Testis (tissue), 2 donors: ENCODE measurements at regions not wholly inside any gene's neighbourhood (a gene's known extent, or its start where the extent isn't known, plus 50 kb on each side); places are given as distances from the start of the nearest gene placed in this dataset.

Experiments used
- POLR2A ChIP-seq: fragments of 450-650 bp; IDR thresholded peaks from one replicate; pipeline ENCODE4 v1.6.1; 2017; ENCODE audit warnings: antibody characterized with exemption, mild to moderate bottlenecking, moderate library complexity
- TF ChIP-seq, protein P1 (sequence below), 3 experiments: fragments of 450-650 bp in 2 of 3; fragments of 200-600 bp in 1 of 3; sonication (generic) in 1 of 3; IDR thresholded peaks; one replicate each; pipeline ENCODE4 v1.5.1; 2016 to 2019; ENCODE audit warnings: antibody characterized with exemption in 3 of 3, mild to moderate bottlenecking in 2 of 3, moderate library complexity in 1 of 3

DNA sequence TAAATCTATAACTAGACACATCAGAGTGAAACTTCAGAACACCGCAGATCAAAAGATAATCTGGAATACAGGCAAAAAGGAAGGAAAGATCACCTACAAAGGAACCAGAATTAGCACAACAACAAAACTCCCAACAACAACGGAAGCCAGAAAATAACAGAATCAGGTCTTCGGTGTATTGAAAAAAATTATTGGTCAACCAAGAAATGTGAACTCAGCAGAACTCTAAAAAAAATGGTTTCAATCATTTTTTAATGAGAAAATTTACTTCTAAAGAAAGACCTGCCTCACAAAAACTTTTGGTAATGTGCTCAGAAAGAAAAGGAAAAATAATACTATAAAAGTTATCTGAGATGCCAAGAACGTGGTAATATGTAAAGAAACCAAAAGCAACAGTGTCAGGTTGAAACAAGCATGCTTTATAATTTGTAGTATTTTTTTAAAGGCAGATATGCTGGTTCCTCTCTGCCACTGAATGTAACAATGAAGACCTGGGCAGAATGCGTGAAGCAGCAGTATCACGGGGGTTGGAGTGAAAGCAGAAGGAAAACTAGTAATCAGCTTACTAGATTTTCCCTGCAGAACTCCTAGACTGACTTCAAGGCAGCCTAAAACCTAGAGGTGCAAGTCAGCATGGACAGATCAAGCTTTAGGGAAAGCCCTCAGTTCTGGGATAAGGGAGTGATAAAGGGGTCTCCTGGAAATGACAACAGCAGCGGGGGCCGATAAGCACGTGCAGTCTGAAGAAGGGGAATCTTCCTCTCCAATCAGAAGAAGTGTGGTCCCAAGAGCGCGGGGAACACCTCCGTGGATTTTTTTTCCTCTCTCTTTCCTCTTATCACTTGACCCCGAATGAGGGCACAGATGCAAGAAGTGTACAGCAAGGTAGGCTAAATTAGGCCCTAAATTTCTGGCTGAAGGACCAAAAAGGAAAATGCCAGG is 80.9 kb upstream of the TEKT1 start:
- no peak for TF ChIP-seq POLR2A
- TF ChIP-seq, protein P1, sequence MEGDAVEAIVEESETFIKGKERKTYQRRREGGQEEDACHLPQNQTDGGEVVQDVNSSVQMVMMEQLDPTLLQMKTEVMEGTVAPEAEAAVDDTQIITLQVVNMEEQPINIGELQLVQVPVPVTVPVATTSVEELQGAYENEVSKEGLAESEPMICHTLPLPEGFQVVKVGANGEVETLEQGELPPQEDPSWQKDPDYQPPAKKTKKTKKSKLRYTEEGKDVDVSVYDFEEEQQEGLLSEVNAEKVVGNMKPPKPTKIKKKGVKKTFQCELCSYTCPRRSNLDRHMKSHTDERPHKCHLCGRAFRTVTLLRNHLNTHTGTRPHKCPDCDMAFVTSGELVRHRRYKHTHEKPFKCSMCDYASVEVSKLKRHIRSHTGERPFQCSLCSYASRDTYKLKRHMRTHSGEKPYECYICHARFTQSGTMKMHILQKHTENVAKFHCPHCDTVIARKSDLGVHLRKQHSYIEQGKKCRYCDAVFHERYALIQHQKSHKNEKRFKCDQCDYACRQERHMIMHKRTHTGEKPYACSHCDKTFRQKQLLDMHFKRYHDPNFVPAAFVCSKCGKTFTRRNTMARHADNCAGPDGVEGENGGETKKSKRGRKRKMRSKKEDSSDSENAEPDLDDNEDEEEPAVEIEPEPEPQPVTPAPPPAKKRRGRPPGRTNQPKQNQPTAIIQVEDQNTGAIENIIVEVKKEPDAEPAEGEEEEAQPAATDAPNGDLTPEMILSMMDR (IDR thresholded peaks at IDR 0.05): no peak
